ENCODE measurements at regions not wholly inside any gene's neighbourhood (a gene's known extent, or its start where the extent isn't known, plus 50 kb on each side); places are given as distances from the start of the nearest gene placed in this dataset.

GRCh38 chr7:81180573-81180972 lies 261.7 kb upstream of the SEMA3C start:
- H3K4me1 ChIP-seq (replicated peaks in 1 of 2): no peaks in the 10 kb centered on the region

DNA sequence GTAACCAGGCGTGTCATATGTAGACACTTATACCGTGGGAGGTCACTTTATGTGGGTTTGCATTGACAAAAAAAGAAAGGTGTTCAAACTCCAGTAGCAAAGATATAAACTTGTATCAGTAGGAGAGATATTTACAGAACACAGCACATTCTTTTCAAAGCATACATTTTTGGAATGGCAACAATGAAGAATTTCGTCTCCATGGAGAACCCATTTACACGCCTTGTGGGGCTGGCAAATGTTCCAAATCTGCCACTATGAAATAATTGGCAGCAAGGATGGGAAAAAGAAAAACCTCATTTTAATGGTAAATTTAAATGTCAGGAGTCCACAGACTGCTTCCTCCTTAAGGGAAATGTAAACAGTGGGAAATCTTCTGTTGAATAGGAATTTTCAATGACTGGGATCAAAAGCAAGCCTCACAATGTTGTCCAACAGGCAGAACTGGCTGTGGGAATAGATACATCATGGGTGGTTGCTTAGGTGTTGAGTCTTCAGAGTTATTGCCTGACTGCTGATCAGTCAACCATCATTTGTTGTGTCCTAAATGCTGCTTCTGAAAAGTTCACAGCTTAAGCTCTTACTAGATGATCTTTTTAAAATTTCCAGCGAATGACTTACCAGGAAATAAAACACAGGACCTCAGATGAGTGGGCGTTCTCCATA lies 256.6 kb upstream of the SEMA3C start:
- DNase-seq: no peak

More at GRCh38 chr7:81180573-81180972, 261.7 kb upstream of the SEMA3C start:
- Histone ChIP-seq H3K27me3 (no peaks in the 10 kb centered on the region), H3K27ac (no peak overlapping the region), H3K36me3 (replicated peaks in 1 of 2) (no peaks in the 10 kb centered on the region), H3K4me3 (no peak overlapping the region), H3K9me3 (replicated peaks in 1 of 3) (no peaks in the 10 kb centered on the region)
- no peak for DNase-seq
- WGBS, 4 donors: 87 to 100% (median 92%) methylated on average over 2 of the region's 2 CpGs
- TF ChIP-seq CTCF (IDR thresholded peaks at IDR 0.05) (no peak), POLR2A (IDR thresholded peaks at IDR 0.05) (no peak)
- intact Hi-C loops (cut with DNase I): no loop called here

DNA sequence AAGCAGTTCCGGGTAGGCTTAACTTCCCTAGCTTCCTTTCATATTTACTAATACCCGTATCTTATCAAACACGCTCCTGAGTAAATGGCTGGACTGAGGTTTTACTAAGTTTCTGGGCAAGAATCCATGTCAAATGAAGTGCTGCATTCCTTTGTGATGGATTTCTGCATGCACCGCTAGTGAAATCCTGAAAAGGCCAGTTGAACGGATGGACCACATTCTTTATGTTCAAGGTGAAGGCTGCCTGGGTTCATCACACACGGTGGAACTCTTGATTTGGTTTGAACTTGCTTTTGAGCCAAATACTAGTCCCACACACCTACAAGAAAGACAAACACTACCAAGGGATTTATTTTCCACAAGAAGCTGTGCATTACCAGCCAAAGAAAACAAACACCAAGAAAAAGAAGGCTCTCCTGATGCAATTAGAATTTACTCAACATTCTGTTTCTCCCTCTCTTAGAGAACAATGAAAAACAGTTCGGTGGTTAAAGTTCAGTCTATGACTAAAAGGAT lies 255.0 kb upstream of the SEMA3C start:
- Histone ChIP-seq H3K36me3 (replicated peaks in 1 of 2) (no peaks in the 10 kb centered on the region), H3K27ac (no peak overlapping the region), H3K4me1 (replicated peaks in 1 of 2) (no peaks in the 10 kb centered on the region), H3K27me3 (no peaks in the 10 kb centered on the region), H3K9me3 (replicated peaks in 1 of 3) (no peaks in the 10 kb centered on the region), H3K4me3 (no peak overlapping the region)
- WGBS, 4 donors: 32 to 47% (median 41%) methylated on average over 7 of the region's 7 CpGs
- intact Hi-C loops (cut with DNase I): no loop called here
- TF ChIP-seq POLR2A (IDR thresholded peaks at IDR 0.05) (no peak), CTCF (IDR thresholded peaks at IDR 0.05) (no peak)
- DNase-seq: no peak

More for the DNA sequence above, 256.6 kb upstream of the SEMA3C start:
- Histone ChIP-seq H3K27ac (no peak overlapping the region), H3K36me3 (replicated peaks in 1 of 2) (no peaks in the 10 kb centered on the region), H3K4me1 (replicated peaks in 1 of 2) (no peaks in the 10 kb centered on the region), H3K27me3 (no peaks in the 10 kb centered on the region), H3K9me3 (replicated peaks in 1 of 3) (no peaks in the 10 kb centered on the region), H3K4me3 (no peak overlapping the region)
- no peak for TF ChIP-seq CTCF (IDR thresholded peaks at IDR 0.05)
- no peak for TF ChIP-seq POLR2A (IDR thresholded peaks at IDR 0.05)
- intact Hi-C loops (cut with DNase I): no loop called here
- WGBS, 4 donors: 70 to 77% (median 73%) methylated on average over 6 of the region's 6 CpGs

DNA sequence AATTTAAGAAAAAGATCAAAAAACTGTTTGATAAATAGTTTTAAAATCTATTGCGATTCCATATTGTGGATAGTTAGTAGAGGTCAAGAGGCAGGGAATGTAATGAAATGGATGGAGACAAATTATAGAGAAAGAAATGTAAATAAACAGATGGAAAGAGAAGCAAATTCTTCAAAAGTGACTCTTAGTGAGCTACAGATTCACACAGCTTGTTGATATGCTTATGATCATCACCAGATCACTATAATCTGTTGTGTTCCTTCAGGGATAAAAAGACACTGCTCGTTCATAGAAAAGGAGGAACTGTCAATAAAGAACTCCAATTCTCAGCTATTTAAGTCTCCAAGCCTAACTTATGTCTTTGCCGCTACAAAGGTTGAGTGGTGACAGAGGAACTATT lies 251.4 kb upstream of the SEMA3C start:
- Histone ChIP-seq H3K9me3 (replicated peaks in 1 of 3) (no peaks in the 10 kb centered on the region), H3K36me3 (replicated peaks in 1 of 2) (no peaks in the 10 kb centered on the region), H3K4me3 (no peak overlapping the region), H3K27me3 (no peaks in the 10 kb centered on the region), H3K4me1 (replicated peaks in 1 of 2) (no peaks in the 10 kb centered on the region), H3K27ac (no peak overlapping the region)
- DNase-seq: no peak
- intact Hi-C loops (cut with DNase I): no loop called here
- WGBS, 4 donors: 70 to 81% (median 76%) methylated on average over 3 of the region's 3 CpGs
- TF ChIP-seq CTCF (IDR thresholded peaks at IDR 0.05) (no peak), POLR2A (IDR thresholded peaks at IDR 0.05) (no peak)

Measured in adrenal gland (tissue), 9 donors.